ENCODE measurements at regions not wholly inside any gene's neighbourhood (a gene's known extent, or its start where the extent isn't known, plus 50 kb on each side); places are given as distances from the start of the nearest gene placed in this dataset.

DNA sequence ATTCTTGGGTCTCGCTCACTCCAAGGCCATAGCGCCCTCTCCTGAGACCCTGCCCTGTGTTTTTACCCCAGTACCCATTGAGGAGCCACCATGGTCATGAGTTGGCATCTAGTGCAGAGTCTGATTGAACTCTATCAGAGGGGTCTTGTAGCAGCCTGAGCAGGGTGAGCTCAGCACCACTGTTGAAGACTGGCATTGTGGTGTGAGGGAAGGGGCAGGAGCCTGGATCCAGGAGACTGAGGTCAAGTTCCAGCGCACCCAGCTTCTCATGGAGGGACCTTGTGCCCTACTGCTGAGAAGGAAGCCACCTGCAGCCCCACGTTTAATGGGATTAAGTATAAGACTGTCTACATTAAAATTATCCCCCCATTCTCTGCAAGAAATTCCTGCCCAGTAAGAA, 65.8 kb upstream of the LARS2 start:
- H3K4me2 ChIP-seq (ENCODE audit: low read depth, low read length, poor library complexity, severe bottlenecking): no peak overlapping the region
- peaks cover 9% of the 10 kb centered on the region for H3K4me1 ChIP-seq (ENCODE audit: insufficient read depth, low read length, poor library complexity, severe bottlenecking)

DNA sequence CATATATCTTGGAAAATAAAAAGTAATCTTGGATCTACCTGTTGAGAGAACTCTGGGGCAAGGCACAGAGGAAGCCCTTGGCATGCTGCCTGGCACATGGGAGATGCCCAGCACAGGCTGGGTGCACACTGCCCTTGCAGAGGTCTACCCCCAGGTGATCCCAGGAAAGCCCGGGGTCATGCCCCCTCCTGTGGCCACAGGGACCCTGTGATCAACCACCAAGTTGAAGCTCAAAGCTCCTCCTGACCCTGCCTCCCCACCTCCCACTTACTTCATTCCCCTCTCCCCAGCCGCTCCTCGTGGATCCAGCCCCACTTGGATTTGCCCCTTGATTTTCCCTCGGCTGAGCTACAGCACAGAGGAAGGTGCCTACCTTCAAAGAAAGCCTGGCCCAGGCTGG, 62.7 kb upstream of the LARS2 start:
- Histone ChIP-seq H3K4me3 (ENCODE audit: low read length, poor library complexity, severe bottlenecking) (no peak overlapping the region), H3K36me3 (ENCODE audit: insufficient read depth, low read length) (no peaks in the 10 kb centered on the region), H3F3A (ENCODE audit: low read depth) (no peaks in the 10 kb centered on the region), H3K9me2 (replicated peaks; ENCODE audit: low read depth, low read length) (no peaks in the 10 kb centered on the region), H3K9me3 (ENCODE audit: insufficient read depth, low read depth, low read length) (no peaks in the 10 kb centered on the region), H2AFZ (ENCODE audit: low read length) (no peak overlapping the region), H4K20me1 (ENCODE audit: insufficient read depth, low read length, poor library complexity, severe bottlenecking) (no peaks in the 10 kb centered on the region), H3K9ac (ENCODE audit: low read depth, low read length, poor library complexity, severe bottlenecking) (no peak overlapping the region), H3K79me2 (ENCODE audit: insufficient read depth, low read length) (no peaks in the 10 kb centered on the region), H3K4me2 (ENCODE audit: low read depth, low read length, poor library complexity, severe bottlenecking) (no peak overlapping the region), H3K27me3 (ENCODE audit: insufficient read depth, low read length, poor library complexity, severe bottlenecking) (no peaks in the 10 kb centered on the region), H3K4me1 (ENCODE audit: insufficient read depth, low read length, poor library complexity, severe bottlenecking) (peaks cover 23% of the 10 kb centered on the region)
- TF ChIP-seq, protein P1, sequence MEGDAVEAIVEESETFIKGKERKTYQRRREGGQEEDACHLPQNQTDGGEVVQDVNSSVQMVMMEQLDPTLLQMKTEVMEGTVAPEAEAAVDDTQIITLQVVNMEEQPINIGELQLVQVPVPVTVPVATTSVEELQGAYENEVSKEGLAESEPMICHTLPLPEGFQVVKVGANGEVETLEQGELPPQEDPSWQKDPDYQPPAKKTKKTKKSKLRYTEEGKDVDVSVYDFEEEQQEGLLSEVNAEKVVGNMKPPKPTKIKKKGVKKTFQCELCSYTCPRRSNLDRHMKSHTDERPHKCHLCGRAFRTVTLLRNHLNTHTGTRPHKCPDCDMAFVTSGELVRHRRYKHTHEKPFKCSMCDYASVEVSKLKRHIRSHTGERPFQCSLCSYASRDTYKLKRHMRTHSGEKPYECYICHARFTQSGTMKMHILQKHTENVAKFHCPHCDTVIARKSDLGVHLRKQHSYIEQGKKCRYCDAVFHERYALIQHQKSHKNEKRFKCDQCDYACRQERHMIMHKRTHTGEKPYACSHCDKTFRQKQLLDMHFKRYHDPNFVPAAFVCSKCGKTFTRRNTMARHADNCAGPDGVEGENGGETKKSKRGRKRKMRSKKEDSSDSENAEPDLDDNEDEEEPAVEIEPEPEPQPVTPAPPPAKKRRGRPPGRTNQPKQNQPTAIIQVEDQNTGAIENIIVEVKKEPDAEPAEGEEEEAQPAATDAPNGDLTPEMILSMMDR (conservative IDR thresholded peaks at IDR 0.05; ENCODE audit: low read length): no peak
- TF ChIP-seq EZH2phosphoT487 (IDR thresholded peaks at IDR 0.05; ENCODE audit: borderline replicate concordance): no peak

More for the DNA sequence above, 65.8 kb upstream of the LARS2 start:
- TF ChIP-seq, protein P1 (conservative IDR thresholded peaks at IDR 0.05; ENCODE audit: low read length): no peak
- no peak for TF ChIP-seq EZH2phosphoT487 (IDR thresholded peaks at IDR 0.05; ENCODE audit: borderline replicate concordance)
- Histone ChIP-seq H2AFZ (ENCODE audit: low read length) (no peak overlapping the region), H3K9ac (ENCODE audit: low read depth, low read length, poor library complexity, severe bottlenecking) (no peak overlapping the region), H3F3A (ENCODE audit: low read depth) (no peaks in the 10 kb centered on the region), H3K9me2 (replicated peaks; ENCODE audit: low read depth, low read length) (no peaks in the 10 kb centered on the region), H3K9me3 (ENCODE audit: insufficient read depth, low read depth, low read length) (no peaks in the 10 kb centered on the region), H3K79me2 (ENCODE audit: insufficient read depth, low read length) (no peaks in the 10 kb centered on the region), H3K27me3 (ENCODE audit: insufficient read depth, low read length, poor library complexity, severe bottlenecking) (no peaks in the 10 kb centered on the region), H3K36me3 (ENCODE audit: insufficient read depth, low read length) (no peaks in the 10 kb centered on the region), H4K20me1 (ENCODE audit: insufficient read depth, low read length, poor library complexity, severe bottlenecking) (no peaks in the 10 kb centered on the region), H3K4me3 (ENCODE audit: low read length, poor library complexity, severe bottlenecking) (no peak overlapping the region)

DNA sequence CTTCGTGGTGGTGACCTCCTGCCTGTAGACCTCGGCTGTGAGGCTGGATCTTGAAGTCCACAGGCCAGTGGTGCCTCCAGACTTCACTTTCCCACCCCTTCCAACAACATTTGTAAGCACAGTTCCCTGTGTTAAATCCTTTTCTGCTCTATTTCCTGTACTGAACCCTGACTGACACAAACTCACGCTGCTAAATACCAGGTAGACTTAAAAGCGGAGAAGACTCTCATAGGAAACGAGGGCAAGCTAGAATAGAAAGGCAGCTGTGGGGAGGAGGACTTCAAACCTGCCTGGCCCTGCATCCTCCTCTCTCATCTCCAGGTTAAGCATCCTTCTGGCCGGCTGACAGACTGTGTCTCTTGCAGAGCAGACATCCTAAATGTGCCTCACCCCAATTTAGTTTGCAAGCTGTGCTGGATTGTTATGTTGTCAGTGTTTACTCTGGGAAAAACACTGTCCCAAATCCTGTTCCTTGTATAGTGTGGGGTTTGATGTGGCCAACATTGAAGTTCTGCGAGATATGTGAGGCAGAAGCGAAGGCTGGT, 58.5 kb upstream of the LARS2 start:
- Histone ChIP-seq H3K4me1 (ENCODE audit: insufficient read depth, low read length, poor library complexity, severe bottlenecking) (peaks cover 22% of the 10 kb centered on the region), H2AFZ (ENCODE audit: low read length) (peak overlapping the region; percentile 88), H3K36me3 (ENCODE audit: insufficient read depth, low read length) (no peaks in the 10 kb centered on the region), H3K27me3 (ENCODE audit: insufficient read depth, low read length, poor library complexity, severe bottlenecking) (no peaks in the 10 kb centered on the region), H3K79me2 (ENCODE audit: insufficient read depth, low read length) (no peaks in the 10 kb centered on the region), H3K4me2 (ENCODE audit: low read depth, low read length, poor library complexity, severe bottlenecking) (peak overlapping the region; percentile 2), H3K9ac (ENCODE audit: low read depth, low read length, poor library complexity, severe bottlenecking) (no peak overlapping the region), H3K9me2 (replicated peaks; ENCODE audit: low read depth, low read length) (no peaks in the 10 kb centered on the region), H3F3A (ENCODE audit: low read depth) (no peaks in the 10 kb centered on the region), H3K9me3 (ENCODE audit: insufficient read depth, low read depth, low read length) (no peaks in the 10 kb centered on the region), H3K4me3 (ENCODE audit: low read length, poor library complexity, severe bottlenecking) (no peak overlapping the region), H4K20me1 (ENCODE audit: insufficient read depth, low read length, poor library complexity, severe bottlenecking) (no peaks in the 10 kb centered on the region)
- TF ChIP-seq EZH2phosphoT487 (IDR thresholded peaks at IDR 0.05; ENCODE audit: borderline replicate concordance): no peak
- TF ChIP-seq, protein P1 (conservative IDR thresholded peaks at IDR 0.05; ENCODE audit: low read length): no peak

Measured in Loucy (cell line).